ENCODE measurements at regions not wholly inside any gene's neighbourhood (a gene's known extent, or its start where the extent isn't known, plus 50 kb on each side); places are given as distances from the start of the nearest gene placed in this dataset.

- H2AFZ ChIP-seq (ENCODE audit: low read length), result no peak overlapping the region
- no peaks in the 10 kb centered on the region; the same call in 1 of the 2 replicates for H3K23me2 ChIP-seq (ENCODE audit: low read depth, low read length)
- no peak overlapping the region for H3K14ac ChIP-seq (ENCODE audit: insufficient read length)
- 85% methylated on average over 2 of the region's 2 CpGs; no CpG with 5 or more reads in 1 of the 2 experiments for WGBS, 2 experiments (ENCODE audit: extremely low coverage in 1 of 2, insufficient coverage in 1 of 2, insufficient read length in 1 of 2, insufficient replicate concordance in 2 of 2, low coverage in 1 of 2, low lambda C conversion rate in 2 of 2, missing lambda C conversion rate in 1 of 2)
- H3K9ac ChIP-seq (replicated peaks in 1 of 4; ENCODE audit: extremely low read depth in 1 of 4, low read depth in 3 of 4, low read length in 3 of 4), result no peak overlapping the region
- H3K56ac ChIP-seq (replicated peaks; ENCODE audit: insufficient read length, low read depth, low read length), result no peak overlapping the region
- H3K4me1 ChIP-seq (replicated peaks in 1 of 4; ENCODE audit: control insufficient read depth in 3 of 4, insufficient read depth in 4 of 4, low read length in 3 of 4), result peaks cover 0 to 8% (median 1%) of the 10 kb centered on the region in 4 experiments; a peak in 1 of 7 replicates
- H3K4me3 ChIP-seq (ENCODE audit: extremely low read depth in 1 of 4, insufficient read depth in 2 of 4, low read depth in 3 of 4, low read length in 4 of 4), result no peak overlapping the region
- no peaks in the 10 kb centered on the region for H3K36me3 ChIP-seq (ENCODE audit: control insufficient read depth in 2 of 4, insufficient read depth in 4 of 4, low read length in 3 of 4)
- no peak overlapping the region for H2BK15ac ChIP-seq (ENCODE audit: low read length)
- no peak overlapping the region for H4K5ac ChIP-seq (ENCODE audit: insufficient read length, low read depth, low read length)
- no peak overlapping the region for H2AK5ac ChIP-seq (ENCODE audit: low read depth, low read length)
- no peak overlapping the region for H3K4me2 ChIP-seq (ENCODE audit: insufficient read depth in 1 of 2, low read depth in 2 of 2, low read length in 2 of 2)
- no peak overlapping the region for H3K4ac ChIP-seq (replicated peaks; ENCODE audit: insufficient read length, low read depth, low read length)
- H3K27ac ChIP-seq (ENCODE audit: low read depth, low read length), result no peak overlapping the region
- POLR2A ChIA-PET (ENCODE audit: partially characterized antibody), result no interaction called here
- H2BK120ac ChIP-seq (replicated peaks; ENCODE audit: low read depth, low read length), result no peak overlapping the region
- H4K91ac ChIP-seq (replicated peaks; ENCODE audit: insufficient read length, low read length), result no peak overlapping the region
- H4K8ac ChIP-seq (ENCODE audit: extremely low read depth, insufficient read depth, low read length), result no peak overlapping the region
- H3K18ac ChIP-seq (ENCODE audit: extremely low read depth, low read length), result no peak overlapping the region
- H3K27me3 ChIP-seq (replicated peaks in 1 of 4; ENCODE audit: control insufficient read depth in 3 of 4, extremely low read depth in 1 of 4, insufficient read depth in 3 of 4, low read length in 3 of 4), result no peaks in the 10 kb centered on the region
- no peaks in the 10 kb centered on the region for H4K20me1 ChIP-seq (replicated peaks in 1 of 2; ENCODE audit: control insufficient read depth in 1 of 2, insufficient read depth in 2 of 2, low read length in 2 of 2)
- H2BK5ac ChIP-seq (ENCODE audit: low read depth, low read length), result no peak overlapping the region
- DNase-seq (ENCODE audit: low read depth in 1 of 2, low spot score in 2 of 2) (no peak), FAIRE-seq (no peak)
- CTCF ChIA-PET (ENCODE audit: partially characterized antibody), result interaction anchor here (0.8 to 1.3 kb wide), 2 partner anchors 16 to 59 kb away, joined by 3 read pairs; no protein-coding TSS in a partner anchor
- no peaks in the 10 kb centered on the region for H3K79me2 ChIP-seq (ENCODE audit: control insufficient read depth in 1 of 2, insufficient read depth in 2 of 2, low read length in 2 of 2)
- no peaks in the 10 kb centered on the region for H3K9me3 ChIP-seq (ENCODE audit: insufficient read depth in 2 of 2, low read depth in 1 of 2, low read length in 1 of 2)
- H2BK12ac ChIP-seq (ENCODE audit: low read depth, low read length), result no peak overlapping the region
- H2BK20ac ChIP-seq (ENCODE audit: low read length), result no peak overlapping the region
- H3K23ac ChIP-seq (ENCODE audit: insufficient read length), result no peak overlapping the region
- no peaks in the 10 kb centered on the region for H3K79me1 ChIP-seq (ENCODE audit: low read depth, low read length)
- no peak for TF ChIP-seq TBP (IDR thresholded peaks at IDR 0.05; ENCODE audit: low read depth, low read length)
- no peak for TF ChIP-seq ZNF274 (IDR thresholded peaks at IDR 0.05; ENCODE audit: borderline replicate concordance, extremely low read depth, low read length)
- TF ChIP-seq RAD21 (IDR thresholded peaks at IDR 0.05 in 1 of 2, conservative IDR thresholded peaks at IDR 0.05 in 1 of 2; ENCODE audit: low read depth in 2 of 2, low read length in 2 of 2), result no peak
- no peak for TF ChIP-seq KDM5A (IDR thresholded peaks at IDR 0.05; ENCODE audit: low read length)
- TF ChIP-seq POLR2A (IDR thresholded peaks at IDR 0.05; ENCODE audit: control extremely low read depth in 1 of 2, low read depth in 2 of 2, low read length in 2 of 2), result no peak
- no peak for TF ChIP-seq CHD1 (IDR thresholded peaks at IDR 0.05; ENCODE audit: low read depth, low read length)
- no peak for TF ChIP-seq TAF1 (IDR thresholded peaks at IDR 0.05; ENCODE audit: low read depth, low read length)
- TF ChIP-seq JUN (IDR thresholded peaks at IDR 0.05; ENCODE audit: low read depth, low read length), result no peak
Observed at GRCh38 chr14:32007755-32008362, 69.2 kb upstream of the ARHGAP5 start.

All from H1 (cell line).